ENCODE measurements at regions not wholly inside any gene's neighbourhood (a gene's known extent, or its start where the extent isn't known, plus 50 kb on each side); places are given as distances from the start of the nearest gene placed in this dataset.

DNA sequence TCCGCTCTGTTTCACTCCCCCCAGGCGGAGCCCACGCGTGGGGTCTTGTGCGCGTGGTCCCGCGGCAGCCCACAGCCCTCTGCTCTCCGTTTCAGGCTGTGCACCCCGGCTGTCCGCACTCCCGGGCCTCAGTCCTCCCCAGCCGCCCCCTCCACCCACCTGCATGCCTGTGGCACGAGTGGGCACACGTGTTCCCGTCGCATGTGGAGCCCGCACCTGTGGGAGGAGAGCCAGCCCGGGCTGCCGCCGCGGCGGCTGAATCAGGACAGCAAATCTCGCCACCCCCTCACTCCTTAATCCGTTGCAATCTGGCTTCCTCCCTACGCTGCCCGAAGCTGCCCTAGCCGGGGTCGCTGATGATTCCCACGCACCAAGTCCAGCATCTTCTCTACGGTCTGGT is 69.9 kb upstream of the GRIN2A start:
- no peak for TF ChIP-seq EZH2phosphoT487 (IDR thresholded peaks at IDR 0.05; ENCODE audit: borderline replicate concordance, low read length)
- TF ChIP-seq, protein P1, sequence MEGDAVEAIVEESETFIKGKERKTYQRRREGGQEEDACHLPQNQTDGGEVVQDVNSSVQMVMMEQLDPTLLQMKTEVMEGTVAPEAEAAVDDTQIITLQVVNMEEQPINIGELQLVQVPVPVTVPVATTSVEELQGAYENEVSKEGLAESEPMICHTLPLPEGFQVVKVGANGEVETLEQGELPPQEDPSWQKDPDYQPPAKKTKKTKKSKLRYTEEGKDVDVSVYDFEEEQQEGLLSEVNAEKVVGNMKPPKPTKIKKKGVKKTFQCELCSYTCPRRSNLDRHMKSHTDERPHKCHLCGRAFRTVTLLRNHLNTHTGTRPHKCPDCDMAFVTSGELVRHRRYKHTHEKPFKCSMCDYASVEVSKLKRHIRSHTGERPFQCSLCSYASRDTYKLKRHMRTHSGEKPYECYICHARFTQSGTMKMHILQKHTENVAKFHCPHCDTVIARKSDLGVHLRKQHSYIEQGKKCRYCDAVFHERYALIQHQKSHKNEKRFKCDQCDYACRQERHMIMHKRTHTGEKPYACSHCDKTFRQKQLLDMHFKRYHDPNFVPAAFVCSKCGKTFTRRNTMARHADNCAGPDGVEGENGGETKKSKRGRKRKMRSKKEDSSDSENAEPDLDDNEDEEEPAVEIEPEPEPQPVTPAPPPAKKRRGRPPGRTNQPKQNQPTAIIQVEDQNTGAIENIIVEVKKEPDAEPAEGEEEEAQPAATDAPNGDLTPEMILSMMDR (IDR thresholded peaks at IDR 0.05; ENCODE audit: low read depth, low read length, poor library complexity, severe bottlenecking), result no peak
- Histone ChIP-seq H3K36me3 (ENCODE audit: control insufficient read depth, low read length) (no peaks in the 10 kb centered on the region), H3K9me2 (replicated peaks; ENCODE audit: control insufficient read depth, low read length) (no peaks in the 10 kb centered on the region), H3K4me2 (ENCODE audit: low read length) (no peak overlapping the region), H4K20me1 (ENCODE audit: control insufficient read depth, insufficient read depth, low read depth, low read length) (no peaks in the 10 kb centered on the region), H3K4me3 (ENCODE audit: low read length) (no peak overlapping the region), H3K4me1 (ENCODE audit: control insufficient read depth, low read length) (peaks cover 17% of the 10 kb centered on the region), H3F3A (ENCODE audit: control insufficient read depth, insufficient read depth) (no peaks in the 10 kb centered on the region), H3K27me3 (ENCODE audit: control insufficient read depth, low read length) (no peaks in the 10 kb centered on the region; the same call in 1 of the 2 replicates), H3K9me3 (ENCODE audit: control insufficient read depth, insufficient read depth, low read length) (no peaks in the 10 kb centered on the region), H3K79me2 (ENCODE audit: control insufficient read depth, low read length) (no peaks in the 10 kb centered on the region), H3K27ac (ENCODE audit: low read depth, low read length) (no peak overlapping the region)

DNA sequence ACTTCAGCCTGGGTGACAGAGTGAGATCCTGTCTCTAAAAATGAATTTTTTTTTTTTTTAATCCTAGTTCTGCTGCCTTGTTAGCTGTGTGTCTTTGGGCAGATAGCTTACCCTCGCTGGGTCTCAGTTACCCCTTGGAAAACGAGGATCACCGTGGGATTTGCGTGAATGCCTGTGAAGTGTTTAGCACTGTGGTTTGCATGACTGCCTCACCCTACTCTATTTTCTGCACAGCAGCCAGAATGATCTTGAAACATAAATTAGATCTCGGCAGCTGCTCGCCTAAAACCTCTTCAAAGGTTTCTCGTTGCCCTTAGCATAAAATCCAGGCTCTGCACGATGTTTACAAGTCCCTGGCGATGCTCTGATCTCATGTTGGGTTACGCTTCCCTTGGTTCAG is 71.2 kb upstream of the GRIN2A start:
- no peak overlapping the region for H3K4me2 ChIP-seq (ENCODE audit: low read length)
- 0 out of 2 replicates have a peak, but pooled peaks cover 3% of the 10 kb centered on the region for H3F3A ChIP-seq (ENCODE audit: control insufficient read depth, insufficient read depth)
- TF ChIP-seq EZH2phosphoT487 (IDR thresholded peaks at IDR 0.05; ENCODE audit: borderline replicate concordance, low read length), result no peak
- TF ChIP-seq, protein P1 (IDR thresholded peaks at IDR 0.05; ENCODE audit: low read depth, low read length, poor library complexity, severe bottlenecking), result no peak

DNA sequence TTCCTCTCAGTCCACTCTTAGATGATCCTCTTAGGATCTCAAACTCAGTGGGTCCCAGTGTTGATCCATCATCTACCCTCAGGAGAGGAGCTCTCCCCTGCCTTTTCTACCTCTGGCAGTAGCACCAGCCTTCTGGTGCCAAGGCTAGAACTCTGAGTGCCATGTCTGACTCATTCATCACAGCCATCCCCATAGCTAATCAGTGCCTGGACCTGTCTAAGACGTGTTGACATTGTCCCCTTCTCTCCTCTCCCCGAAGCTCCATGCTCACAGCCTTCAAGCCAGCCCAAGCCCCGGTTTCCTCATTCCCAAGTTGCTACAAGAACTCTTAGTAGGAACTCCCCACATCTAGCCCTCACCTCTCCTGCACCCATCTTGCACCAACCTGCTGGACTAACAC is 73.5 kb upstream of the GRIN2A start:
- Histone ChIP-seq H3K9me3 (ENCODE audit: control insufficient read depth, insufficient read depth, low read length) (no peaks in the 10 kb centered on the region), H3K4me1 (ENCODE audit: control insufficient read depth, low read length) (peaks cover 52% of the 10 kb centered on the region), H3K4me2 (ENCODE audit: low read length) (peak overlapping the region; percentile 66; the same call in 1 of the 2 replicates), H3K4me3 (ENCODE audit: low read length) (no peak overlapping the region), H4K20me1 (ENCODE audit: control insufficient read depth, insufficient read depth, low read depth, low read length) (no peaks in the 10 kb centered on the region), H3K27ac (ENCODE audit: low read depth, low read length) (no peak overlapping the region), H3K9me2 (replicated peaks; ENCODE audit: control insufficient read depth, low read length) (no peaks in the 10 kb centered on the region), H3K79me2 (ENCODE audit: control insufficient read depth, low read length) (no peaks in the 10 kb centered on the region), H3K27me3 (ENCODE audit: control insufficient read depth, low read length) (no peaks in the 10 kb centered on the region), H3K36me3 (ENCODE audit: control insufficient read depth, low read length) (no peaks in the 10 kb centered on the region), H3F3A (ENCODE audit: control insufficient read depth, insufficient read depth) (peaks cover 5% of the 10 kb centered on the region; the same call in 1 of the 2 replicates)
- no peak for TF ChIP-seq EZH2phosphoT487 (IDR thresholded peaks at IDR 0.05; ENCODE audit: borderline replicate concordance, low read length)
- TF ChIP-seq, protein P1 (IDR thresholded peaks at IDR 0.05; ENCODE audit: low read depth, low read length, poor library complexity, severe bottlenecking), result no peak

More for the DNA sequence above, 71.2 kb upstream of the GRIN2A start:
- H3K9me3 ChIP-seq (ENCODE audit: control insufficient read depth, insufficient read depth, low read length), result no peaks in the 10 kb centered on the region
- no peaks in the 10 kb centered on the region for H3K9me2 ChIP-seq (replicated peaks; ENCODE audit: control insufficient read depth, low read length)
- H3K4me3 ChIP-seq (ENCODE audit: low read length), result no peak overlapping the region
- no peaks in the 10 kb centered on the region for H3K36me3 ChIP-seq (ENCODE audit: control insufficient read depth, low read length)
- H3K27me3 ChIP-seq (ENCODE audit: control insufficient read depth, low read length), result no peaks in the 10 kb centered on the region; the same call in 1 of the 2 replicates
- H4K20me1 ChIP-seq (ENCODE audit: control insufficient read depth, insufficient read depth, low read depth, low read length), result no peaks in the 10 kb centered on the region
- peaks cover 29% of the 10 kb centered on the region for H3K4me1 ChIP-seq (ENCODE audit: control insufficient read depth, low read length)
- no peak overlapping the region for H3K27ac ChIP-seq (ENCODE audit: low read depth, low read length)
- no peaks in the 10 kb centered on the region for H3K79me2 ChIP-seq (ENCODE audit: control insufficient read depth, low read length)
